DND-41 (cell line): ENCODE measurements at regions not wholly inside any gene's neighbourhood (a gene's known extent, or its start where the extent isn't known, plus 50 kb on each side); places are given as distances from the start of the nearest gene placed in this dataset.
A peak's percentile ranks its signal among the peaks of the same experiment; 100 is the strongest.
"Not testable (repeated sequence)": the region's sequence is repeated elsewhere in the genome, so short reads cannot be mapped to it uniquely, and the experiment has no call there.

Experiments used
- ATAC-seq: fragments of 200-7000 bp; cut with Tn5 transposase; 3 replicates; pipeline ENCODE4 v1.9.1; 2021; ENCODE audit warnings: low read depth; ENCODE audit not compliant: insufficient read depth
- DNase-seq: peaks from one replicate; pipeline ENCODE4 v3.0.0-alpha.2; 2020
- H2AFZ ChIP-seq: 2 replicates; pipeline ENCODE4 v1.6.0; 2012; ENCODE audit warnings: low read depth, low read length
- H3K27ac ChIP-seq: 2 replicates; pipeline ENCODE4 v1.5.1; 2012; ENCODE audit warnings: low read length, inconsistent platforms
- H3K27me3 ChIP-seq: fragments of 200-600 bp; sonication (generic); 2 replicates; pipeline ENCODE4 v1.6.0; 2012; ENCODE audit warnings: low read length, mild to moderate bottlenecking, inconsistent platforms; ENCODE audit not compliant: insufficient read depth, poor library complexity
- H3K36me3 ChIP-seq: 2 replicates; pipeline ENCODE4 v1.5.1; 2012; ENCODE audit warnings: low read length, inconsistent platforms; ENCODE audit not compliant: insufficient read depth
- H3K4me1 ChIP-seq: 2 replicates; pipeline ENCODE4 v1.5.1; 2012; ENCODE audit warnings: mild to moderate bottlenecking, low read length; ENCODE audit not compliant: insufficient read depth
- H3K4me2 ChIP-seq: 2 replicates; pipeline ENCODE4 v1.6.0; 2012; ENCODE audit warnings: mild to moderate bottlenecking, moderate library complexity, low read length, inconsistent platforms; ENCODE audit not compliant: insufficient read depth
- H3K4me3 ChIP-seq, 2 experiments: fragments of 200-600 bp in 1 of 2; shearing (Covaris generic) in 1 of 2; 2 replicates each; pipeline ENCODE4 v1.5.1; 2012 to 2016; ENCODE audit warnings: inconsistent platforms in 2 of 2, low read length in 2 of 2, mild to moderate bottlenecking in 2 of 2, low read depth in 1 of 2, moderate library complexity in 1 of 2
- H3K79me2 ChIP-seq: 2 replicates; pipeline ENCODE4 v1.6.0; 2012; ENCODE audit warnings: low read length, inconsistent platforms; ENCODE audit not compliant: insufficient read depth
- H3K9ac ChIP-seq: 2 replicates; pipeline ENCODE4 v1.6.0; 2012; ENCODE audit warnings: low read depth, mild to moderate bottlenecking, inconsistent platforms, low read length, moderate library complexity
- H3K9me3 ChIP-seq: 2 replicates; pipeline ENCODE4 v1.5.1; 2012; ENCODE audit warnings: low read length, moderate library complexity, mild to moderate bottlenecking, inconsistent platforms; ENCODE audit not compliant: insufficient read depth, severe bottlenecking
- H4K20me1 ChIP-seq: 2 replicates; pipeline ENCODE4 v1.6.0; 2012; ENCODE audit warnings: low read length; ENCODE audit not compliant: insufficient read depth
- EZH2 ChIP-seq: IDR thresholded peaks from 3 replicates; pipeline ENCODE4 v1.6.1; 2012; ENCODE audit warnings: borderline replicate concordance, low read depth, mild to moderate bottlenecking, moderate library complexity, low read length, inconsistent platforms; ENCODE audit not compliant: severe bottlenecking
- TF ChIP-seq, protein P1 (sequence below): IDR thresholded peaks from 2 replicates; pipeline ENCODE4 v1.5.1; 2012; ENCODE audit warnings: borderline replicate concordance, low read length, moderate library complexity, mild to moderate bottlenecking; ENCODE audit not compliant: poor library complexity, severe bottlenecking; ENCODE audit errors: extremely low read depth

DNA sequence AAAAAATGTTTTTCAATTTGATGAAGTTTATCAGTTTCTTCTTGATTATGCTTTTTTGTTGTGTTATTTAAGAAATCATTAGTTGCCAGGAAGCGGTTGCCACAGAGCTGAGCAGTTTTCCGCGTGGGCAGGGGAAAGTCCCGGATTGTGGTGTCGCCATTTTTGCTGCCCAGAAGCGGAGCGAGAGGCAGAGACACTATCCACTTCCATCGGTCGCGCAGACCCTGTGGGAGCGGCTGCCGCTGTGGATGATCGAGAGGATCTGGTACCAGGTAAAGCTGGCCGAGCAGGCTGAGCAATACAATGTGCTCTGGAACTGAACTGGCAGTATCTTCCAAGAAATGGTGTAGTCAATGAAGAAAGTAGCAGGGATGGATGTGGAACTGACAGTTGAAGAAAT, 119.8 kb downstream of the ZNF736 start:
- Histone ChIP-seq H3K4me2 (no peak overlapping the region), H3K27me3 (no peaks in the 10 kb centered on the region), H3K4me1 (no peaks in the 10 kb centered on the region), H3K27ac (no peak overlapping the region), H3K79me2 (no peaks in the 10 kb centered on the region), H3K9ac (no peak overlapping the region), H3K36me3 (no peaks in the 10 kb centered on the region), H3K4me3 (no peak overlapping the region), H4K20me1 (no peaks in the 10 kb centered on the region), H2AFZ (0 out of 2 replicates have a peak overlapping the region, but pooled peaks have one; percentile 39), H3K9me3 (no peaks in the 10 kb centered on the region)
- no peak for ATAC-seq
- no peak for DNase-seq
- TF ChIP-seq EZH2: no peak

DNA sequence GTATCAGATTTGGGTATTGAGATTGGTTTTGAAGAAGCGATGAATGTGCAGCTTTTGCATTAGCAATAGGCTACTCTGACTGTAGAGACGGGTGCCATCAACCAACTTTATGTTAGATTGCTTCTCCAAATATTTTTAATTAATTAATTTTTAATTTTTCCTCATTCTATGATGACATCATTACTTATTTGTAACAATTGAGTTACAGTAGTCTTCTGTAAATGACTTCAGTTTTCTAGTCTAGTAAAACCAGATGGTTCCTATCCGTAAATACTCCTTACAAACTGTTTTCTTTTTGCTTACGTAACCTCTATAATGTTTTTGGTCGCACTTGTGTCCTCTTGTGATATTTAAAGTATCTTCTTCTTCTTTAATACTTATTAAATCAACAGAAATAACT, 118.1 kb downstream of the ZNF736 start:
- Histone ChIP-seq H3K36me3 (no peaks in the 10 kb centered on the region), H3K27ac (no peak overlapping the region), H3K4me2 (no peak overlapping the region), H3K9ac (no peak overlapping the region), H3K79me2 (no peaks in the 10 kb centered on the region), H3K4me1 (no peaks in the 10 kb centered on the region), H3K9me3 (no peaks in the 10 kb centered on the region), H2AFZ (no peak overlapping the region), H4K20me1 (no peaks in the 10 kb centered on the region), H3K27me3 (no peaks in the 10 kb centered on the region), H3K4me3 (no peak overlapping the region)
- DNase-seq (no peak), ATAC-seq (no peak)
- TF ChIP-seq, protein P1, sequence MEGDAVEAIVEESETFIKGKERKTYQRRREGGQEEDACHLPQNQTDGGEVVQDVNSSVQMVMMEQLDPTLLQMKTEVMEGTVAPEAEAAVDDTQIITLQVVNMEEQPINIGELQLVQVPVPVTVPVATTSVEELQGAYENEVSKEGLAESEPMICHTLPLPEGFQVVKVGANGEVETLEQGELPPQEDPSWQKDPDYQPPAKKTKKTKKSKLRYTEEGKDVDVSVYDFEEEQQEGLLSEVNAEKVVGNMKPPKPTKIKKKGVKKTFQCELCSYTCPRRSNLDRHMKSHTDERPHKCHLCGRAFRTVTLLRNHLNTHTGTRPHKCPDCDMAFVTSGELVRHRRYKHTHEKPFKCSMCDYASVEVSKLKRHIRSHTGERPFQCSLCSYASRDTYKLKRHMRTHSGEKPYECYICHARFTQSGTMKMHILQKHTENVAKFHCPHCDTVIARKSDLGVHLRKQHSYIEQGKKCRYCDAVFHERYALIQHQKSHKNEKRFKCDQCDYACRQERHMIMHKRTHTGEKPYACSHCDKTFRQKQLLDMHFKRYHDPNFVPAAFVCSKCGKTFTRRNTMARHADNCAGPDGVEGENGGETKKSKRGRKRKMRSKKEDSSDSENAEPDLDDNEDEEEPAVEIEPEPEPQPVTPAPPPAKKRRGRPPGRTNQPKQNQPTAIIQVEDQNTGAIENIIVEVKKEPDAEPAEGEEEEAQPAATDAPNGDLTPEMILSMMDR: no peak
- TF ChIP-seq EZH2: no peak

DNA sequence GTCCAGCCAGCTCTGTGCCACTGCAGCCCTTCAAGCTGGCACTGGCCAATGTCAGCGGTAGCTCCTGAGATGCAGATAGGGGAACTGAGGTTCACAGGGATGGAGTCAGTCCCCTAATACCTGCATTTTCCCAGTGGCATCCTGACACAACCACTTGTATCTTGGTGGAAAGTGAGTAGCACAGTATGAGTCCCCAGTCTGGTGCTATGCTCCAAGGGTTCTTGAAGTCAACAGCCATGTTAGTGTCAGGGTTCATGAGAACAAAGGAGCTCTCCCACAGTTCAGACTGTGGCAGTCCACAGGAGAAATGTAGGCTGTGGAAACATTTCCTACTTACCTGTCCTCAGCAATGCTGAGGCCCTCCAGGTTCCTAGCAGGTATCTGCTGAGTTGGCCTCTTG, 115.5 kb downstream of the ZNF736 start:
- Histone ChIP-seq H3K4me2 (no peak overlapping the region), H3K9ac (no peak overlapping the region), H3K27ac (no peak overlapping the region), H3K79me2 (no peaks in the 10 kb centered on the region), H3K27me3 (no peaks in the 10 kb centered on the region), H3K36me3 (no peaks in the 10 kb centered on the region), H2AFZ (no peak overlapping the region), H4K20me1 (no peaks in the 10 kb centered on the region), H3K9me3 (no peaks in the 10 kb centered on the region), H3K4me1 (no peaks in the 10 kb centered on the region), H3K4me3 (no peak overlapping the region)
- TF ChIP-seq EZH2: no peak
- TF ChIP-seq, protein P1: no peak
- ATAC-seq (no peak), DNase-seq (no peak)

DNA sequence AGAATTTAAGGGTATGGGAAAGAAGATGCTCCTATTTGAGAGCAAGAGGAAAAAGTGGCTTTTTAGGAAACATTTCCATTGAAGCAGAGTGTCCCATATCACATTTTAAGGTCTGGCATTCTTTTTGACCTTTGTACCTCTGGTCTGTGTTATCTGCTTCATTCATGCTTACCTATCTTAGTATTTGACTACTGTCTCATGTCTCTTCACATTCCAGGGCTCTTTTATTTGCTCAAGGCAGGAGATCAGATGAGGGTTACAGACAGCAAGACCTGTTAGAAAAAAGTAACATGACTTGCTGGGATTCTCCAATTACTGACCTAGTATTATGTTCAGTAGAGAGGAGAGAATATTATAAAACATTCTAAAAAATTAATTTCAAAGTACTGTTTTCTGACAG, 111.7 kb downstream of the ZNF736 start:
- H3K9me3 ChIP-seq, H3K36me3 ChIP-seq, H3K79me2 ChIP-seq, H3K27ac ChIP-seq, H3K4me1 ChIP-seq, DNase-seq, ATAC-seq, H2AFZ ChIP-seq, H4K20me1 ChIP-seq, H3K4me3 ChIP-seq, H3K9ac ChIP-seq, H3K4me2 ChIP-seq, H3K27me3 ChIP-seq: not testable (repeated sequence)
